8988T (cell line): ENCODE measurements at regions not wholly inside any gene's neighbourhood (a gene's known extent, or its start where the extent isn't known, plus 50 kb on each side); places are given as distances from the start of the nearest gene placed in this dataset.

ENCODE experiments used
- DNase-seq: peaks from one replicate; pipeline ENCODE4 v3.0.0; 2011

DNA sequence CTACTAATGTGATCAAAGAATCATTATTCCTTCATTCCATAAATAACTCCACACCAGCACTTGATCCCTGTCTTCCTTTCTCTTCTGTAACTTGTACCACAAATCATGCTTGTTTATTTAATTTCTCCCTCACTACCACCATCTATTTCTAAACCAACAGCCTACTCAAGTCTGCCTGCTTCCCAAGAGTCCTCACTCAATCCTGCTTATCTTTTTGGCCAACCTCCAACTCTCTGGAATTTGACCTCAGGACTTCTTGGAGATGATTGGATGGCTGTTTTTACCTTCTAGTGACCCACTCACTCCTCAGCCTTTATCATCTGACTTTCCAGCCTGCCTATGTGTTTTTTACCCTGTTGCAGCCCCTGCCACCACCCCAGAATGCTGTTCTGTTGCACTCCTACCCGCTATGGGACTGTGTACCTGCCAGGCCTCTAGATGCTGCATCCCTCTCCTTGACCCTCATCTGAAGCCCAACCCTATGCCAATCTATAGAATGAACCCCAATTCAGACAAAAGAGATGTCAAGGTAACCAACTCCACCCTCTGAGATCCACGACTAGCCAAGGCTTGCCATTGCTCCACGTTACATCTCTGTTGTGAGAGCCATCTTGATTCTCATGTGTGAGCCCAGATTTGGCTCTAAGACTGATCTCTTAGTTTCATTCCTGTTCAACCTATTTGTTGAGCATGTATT is 150.2 kb upstream of the PLEKHG7 start:
- no peak for DNase-seq

DNA sequence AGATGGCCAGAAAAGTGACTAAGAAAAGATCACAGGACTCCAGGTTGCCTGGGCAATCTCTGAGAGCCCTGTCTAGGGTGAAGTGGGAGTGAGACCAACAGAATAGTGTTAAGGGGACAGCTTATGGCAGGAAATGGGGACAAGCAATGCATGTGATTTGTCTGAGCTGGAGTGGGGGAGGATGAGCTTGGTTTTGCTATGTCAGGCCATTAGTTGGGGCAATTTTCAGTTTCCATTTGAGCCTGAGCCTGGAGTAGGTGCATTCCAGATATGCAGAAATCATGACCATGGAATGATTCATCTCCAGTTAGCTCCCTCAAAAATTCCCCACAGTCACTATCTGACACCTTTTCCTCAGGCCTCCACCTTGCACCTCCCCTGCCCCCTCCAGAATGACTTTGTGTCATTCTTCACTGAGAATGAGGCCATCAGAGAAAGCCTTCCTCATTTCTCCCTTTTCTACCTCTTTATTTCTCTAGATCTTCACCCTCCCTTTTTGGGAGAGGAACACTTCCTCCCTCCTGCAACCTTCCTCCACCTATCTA is 150.9 kb upstream of the PLEKHG7 start:
- DNase-seq: no peak

DNA sequence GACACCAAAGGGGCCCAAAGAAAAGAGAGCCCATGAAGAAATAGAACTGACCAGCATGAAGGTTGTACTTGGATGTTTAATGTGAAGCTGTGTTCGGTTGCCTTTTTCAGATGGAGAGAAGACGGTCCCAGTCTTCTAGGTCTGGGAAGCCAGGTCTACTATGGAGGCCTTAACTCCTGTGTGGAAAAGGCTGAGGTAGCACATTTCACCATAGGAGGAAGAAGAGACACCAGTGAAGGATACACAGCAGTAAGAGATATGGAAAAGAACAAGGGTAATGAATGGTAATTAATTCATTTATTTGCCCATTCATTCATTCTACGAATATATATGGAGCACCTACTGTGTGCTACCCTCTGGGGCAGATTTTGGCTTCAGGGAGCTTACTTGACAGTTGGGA is 151.6 kb upstream of the PLEKHG7 start:
- no peak for DNase-seq

DNA sequence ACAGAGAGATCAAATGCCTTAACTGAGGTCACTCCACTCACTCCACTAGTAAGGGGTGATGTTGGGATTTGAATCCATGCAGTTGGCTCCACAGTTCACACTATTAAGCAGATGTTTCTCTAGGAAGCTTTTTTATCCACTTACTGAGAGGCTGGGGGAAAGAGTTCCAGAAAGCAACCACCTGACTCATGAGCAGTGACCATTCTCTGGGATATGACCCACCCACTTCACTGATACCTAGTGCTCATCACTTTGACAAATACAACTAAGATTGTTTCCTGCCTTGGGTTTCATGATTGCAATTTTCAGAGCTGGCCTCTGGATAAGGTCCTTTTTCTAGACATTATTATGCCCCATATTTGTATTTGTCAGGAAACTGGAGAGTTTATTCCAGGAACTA is 152.1 kb upstream of the PLEKHG7 start:
- DNase-seq: no peak

DNA sequence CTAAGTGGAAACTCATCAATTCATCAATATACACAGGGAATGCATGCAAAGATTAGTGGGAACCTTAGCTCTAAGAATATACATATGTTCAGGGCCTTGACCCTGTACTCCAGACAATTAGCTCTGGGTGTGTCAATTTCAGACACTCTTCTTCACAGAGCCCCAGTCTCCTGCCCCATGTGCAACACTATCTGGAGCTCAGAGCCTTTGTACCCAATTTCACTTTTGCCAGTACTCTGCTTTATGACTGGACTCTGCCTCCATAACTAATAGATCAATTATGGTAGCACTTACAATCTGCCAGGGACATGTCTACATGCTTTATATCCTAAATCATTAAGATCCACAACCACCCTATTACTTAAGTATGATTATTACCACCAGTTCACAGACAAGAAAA is 152.5 kb upstream of the PLEKHG7 start:
- no peak for DNase-seq

DNA sequence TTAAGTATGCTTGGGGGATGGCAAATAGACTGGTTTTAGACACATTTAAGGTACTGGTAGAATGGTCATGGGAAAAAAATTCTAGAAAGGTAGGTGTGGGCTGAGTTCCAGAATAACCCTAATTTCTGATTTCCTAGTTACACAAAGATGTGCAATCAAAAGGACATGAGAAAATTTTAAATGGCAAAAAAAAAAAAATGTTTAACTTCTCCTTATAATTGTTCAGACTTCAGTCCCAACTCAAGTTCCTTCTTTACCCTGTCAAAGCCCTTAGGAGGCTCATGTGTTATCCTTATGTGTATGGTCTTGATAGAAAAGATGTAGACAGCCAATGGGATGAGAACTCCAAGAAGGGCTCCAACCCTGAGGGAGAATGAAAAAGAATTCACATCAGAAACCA is 153.3 kb upstream of the PLEKHG7 start:
- DNase-seq: no peak

DNA sequence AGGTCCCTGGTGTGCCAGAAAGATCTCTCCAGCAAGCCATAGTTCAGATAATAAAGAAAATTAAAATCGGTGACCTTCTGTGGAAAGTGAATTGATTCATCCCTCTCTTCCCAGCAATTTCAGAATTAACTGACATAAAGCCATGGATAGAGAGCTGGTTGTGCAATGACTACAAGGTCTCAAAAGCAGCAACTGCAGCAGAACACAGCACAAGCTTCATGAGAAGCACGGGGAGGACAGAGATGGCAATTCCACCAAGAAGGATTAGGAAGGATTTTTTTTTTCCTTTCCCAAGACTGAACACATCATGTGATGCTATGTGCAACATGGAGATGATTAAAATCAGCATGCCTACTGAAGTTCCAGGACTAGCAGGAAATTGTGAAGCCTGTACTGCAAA is 154.9 kb upstream of the PLEKHG7 start:
- no peak for DNase-seq

DNA sequence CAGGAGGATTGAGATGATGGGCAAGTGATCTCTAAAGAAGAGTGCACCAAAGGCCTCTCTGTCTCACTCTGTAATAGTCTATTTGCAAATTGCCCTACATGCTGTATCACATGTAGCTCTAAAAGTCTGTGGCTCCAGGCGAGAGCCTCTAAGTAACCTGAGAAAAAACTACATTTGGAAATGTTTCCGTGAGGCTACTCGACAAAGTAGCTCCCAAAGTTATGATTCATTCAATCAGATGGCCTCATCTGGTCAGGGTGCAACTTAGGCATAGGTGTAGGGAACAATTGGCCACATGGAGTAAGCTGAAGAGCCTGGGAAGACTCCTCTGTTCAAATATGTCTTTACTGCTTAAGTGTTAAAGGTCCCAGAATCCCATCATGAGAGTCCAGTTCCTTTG is 155.4 kb upstream of the PLEKHG7 start:
- DNase-seq: no peak

DNA sequence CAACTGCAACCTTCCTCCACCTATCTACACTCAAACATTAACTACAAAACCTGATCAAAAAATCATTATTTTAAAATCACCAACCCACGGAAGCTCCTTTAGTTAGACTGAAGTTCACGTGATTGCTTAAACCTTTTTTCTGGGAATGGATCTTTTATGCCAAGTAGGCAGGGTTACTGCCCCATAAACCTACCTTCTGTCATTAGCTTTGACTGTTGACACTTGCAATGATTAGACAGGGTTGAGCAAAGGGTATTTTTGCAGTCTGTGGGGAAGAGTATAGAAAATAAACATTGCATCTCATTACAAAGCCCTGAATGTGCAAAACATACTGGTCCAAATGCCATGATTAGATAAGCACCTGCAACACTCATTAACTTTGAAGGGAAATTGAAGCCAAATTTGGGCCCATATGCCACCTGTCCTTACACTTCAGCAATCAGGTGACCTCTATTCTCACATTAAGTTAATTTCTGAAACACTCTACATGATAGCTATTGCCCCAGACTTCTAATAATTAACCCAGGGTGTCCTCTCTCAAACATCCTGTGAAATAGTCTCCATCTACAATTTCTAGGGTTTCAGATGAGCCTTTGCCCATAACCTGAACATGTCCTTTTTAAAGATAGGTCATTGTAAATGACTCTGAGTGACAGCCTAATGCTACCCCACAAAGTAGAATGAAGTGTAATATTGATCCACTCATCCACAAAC is 156.0 kb upstream of the PLEKHG7 start:
- DNase-seq: no peak

DNA sequence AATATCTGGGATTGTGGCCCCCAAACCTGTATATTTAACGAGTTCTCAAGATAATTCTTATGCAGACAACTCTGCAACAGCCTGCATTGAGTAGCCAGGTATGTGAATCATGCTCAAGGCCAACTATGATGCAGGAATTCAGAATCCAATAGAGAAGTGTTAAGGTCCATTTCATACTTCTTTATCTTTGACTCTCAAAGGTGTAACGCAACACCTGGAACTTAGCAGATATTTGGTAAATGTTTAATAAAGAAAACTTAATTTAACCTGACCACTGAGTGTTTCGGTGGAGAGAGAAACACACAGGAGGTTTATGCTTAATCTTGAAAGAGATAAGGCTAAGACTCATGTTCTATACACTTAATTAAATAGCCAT is 156.5 kb upstream of the PLEKHG7 start:
- DNase-seq: no peak

DNA sequence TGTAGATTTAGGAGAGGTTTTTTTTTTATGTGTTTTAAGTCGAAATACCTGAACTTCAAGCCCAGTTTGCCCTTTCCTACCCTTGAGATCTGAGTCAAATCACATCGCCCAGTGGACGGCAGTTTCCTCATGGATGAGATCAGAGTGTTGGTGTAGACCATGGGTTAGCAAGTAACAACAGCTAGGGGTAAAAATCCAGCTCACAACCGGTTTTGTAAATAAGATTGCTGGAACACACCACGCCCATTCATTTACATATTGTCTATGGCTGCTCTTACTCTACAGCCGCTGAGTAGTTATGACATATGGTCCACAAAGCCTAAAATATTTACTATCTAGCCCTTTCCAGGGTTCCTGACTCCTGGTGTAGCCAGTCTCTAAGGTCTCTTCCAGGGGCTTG is 158.5 kb upstream of the PLEKHG7 start:
- no peak for DNase-seq

DNA sequence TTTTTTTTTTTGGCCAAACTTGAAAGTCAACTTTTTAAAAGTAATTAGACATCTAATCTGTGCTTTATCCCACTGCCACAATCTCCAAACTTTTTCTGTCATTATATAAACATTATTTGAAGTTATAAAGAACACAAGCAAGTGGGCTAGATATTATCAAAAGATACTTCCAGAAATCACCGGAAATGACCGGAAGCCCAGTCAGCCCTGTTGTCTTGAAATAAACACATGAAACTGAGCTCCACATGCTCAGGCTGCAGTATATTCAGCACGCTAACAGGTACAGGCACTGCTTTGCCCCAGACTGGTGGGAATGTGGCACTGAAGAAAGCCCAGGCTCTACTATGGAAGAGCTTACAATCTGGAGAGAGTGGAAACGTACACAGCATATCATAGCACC is 158.9 kb upstream of the PLEKHG7 start:
- no peak for DNase-seq

DNA sequence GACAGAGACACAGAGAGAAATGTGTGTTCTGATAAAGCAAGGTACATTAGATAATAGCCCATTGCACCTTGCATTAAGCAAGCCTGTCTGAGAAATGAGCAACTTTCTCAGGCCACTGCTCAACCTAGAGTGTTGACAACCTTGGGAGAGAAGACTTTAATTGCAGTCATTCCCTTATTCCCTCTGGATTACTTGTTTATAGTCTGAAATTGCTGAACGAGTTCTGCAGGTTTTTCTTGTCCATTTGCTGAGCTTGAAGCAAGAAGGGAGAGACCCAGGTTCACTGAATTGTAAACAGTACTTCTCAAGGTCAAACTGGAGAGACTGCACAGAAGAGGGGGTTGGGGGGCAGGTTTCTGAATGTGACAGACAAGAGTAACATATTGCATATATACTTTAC is 159.4 kb upstream of the PLEKHG7 start:
- DNase-seq: no peak

DNA sequence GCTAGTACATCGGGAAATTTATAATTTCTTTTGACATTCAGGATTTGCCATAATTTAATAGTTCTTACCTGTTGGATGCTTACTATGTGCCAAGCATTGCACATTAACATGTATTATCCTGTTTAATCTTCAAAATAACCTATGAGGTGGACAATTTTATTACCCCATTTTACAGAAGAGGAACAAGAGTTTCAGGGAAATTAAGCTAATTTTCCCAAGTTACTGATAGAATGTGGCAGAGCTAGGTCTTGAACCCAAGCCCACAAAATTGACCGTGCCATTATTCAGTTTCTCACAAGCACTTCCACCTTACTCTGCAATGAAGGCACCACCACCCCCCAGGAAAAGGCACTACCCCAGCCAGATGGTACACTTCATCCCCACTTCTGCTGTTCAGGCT is 161.1 kb upstream of the PLEKHG7 start:
- no peak for DNase-seq

DNA sequence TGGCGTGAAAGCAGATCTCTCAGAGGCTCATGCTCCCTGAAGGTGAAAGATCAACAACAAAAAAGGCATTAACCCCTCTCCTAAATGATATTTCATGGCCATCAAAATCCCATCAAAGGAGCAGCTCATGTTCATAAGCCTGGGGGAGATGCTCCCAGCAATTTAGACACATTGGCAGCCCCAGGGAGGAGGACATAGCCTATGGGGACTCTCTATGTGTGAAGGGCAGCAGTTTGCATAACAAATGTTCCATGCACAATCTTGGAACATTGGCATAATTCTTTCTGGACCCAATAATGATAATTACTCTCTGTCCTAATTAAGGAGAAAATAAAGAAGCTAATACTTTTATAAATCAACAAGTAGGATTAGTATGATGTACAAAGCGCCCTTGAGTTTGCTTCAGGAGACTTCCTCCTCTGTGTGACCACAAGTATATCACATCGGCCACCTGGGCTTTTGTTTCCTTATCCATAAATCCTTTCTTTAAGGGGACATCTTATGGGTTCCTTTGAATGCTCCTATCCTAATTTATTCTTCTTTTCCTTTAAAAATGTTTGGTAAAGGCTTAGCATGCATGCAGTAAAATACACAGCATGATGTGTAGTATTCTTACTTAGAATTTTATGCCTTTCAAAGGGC is 161.9 kb upstream of the PLEKHG7 start:
- no peak for DNase-seq

DNA sequence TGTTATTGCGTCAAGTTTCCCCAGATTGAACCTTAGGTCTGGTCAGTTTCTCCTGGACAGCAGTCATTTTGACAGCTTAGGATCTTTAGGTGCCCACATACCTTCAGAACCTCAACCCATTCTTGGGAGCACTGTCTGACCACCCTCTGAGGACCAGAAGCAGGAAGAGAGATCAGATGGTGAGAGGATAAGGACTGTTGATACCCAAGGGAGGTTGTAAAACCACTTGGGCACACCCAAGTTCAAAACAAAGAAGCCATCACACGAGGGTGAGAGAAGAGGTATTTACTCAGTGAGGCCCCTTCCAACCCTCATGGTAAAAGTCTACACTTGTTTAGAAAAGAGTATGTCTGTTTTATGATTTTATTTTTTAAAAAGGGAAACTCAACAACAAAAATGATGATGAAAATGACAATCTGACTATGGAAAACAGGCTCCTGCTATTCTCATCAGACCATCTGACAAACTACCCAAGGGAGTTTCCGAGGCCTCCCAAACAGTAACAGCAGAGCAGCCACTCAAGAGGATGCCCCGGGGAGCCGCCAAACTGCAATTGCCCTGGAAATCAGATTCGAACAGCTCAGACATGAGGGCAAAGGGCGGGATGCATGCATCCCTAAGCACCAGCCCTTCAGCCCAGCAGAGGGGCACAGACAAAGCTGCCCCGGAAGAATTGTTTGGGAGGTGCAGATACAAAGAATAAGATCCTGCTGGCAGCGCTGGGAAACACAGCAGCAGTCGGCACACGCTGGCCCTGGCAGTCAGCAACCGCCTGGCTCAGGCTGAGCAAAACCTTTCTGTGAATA is 162.6 kb upstream of the PLEKHG7 start:
- DNase-seq: no peak

DNA sequence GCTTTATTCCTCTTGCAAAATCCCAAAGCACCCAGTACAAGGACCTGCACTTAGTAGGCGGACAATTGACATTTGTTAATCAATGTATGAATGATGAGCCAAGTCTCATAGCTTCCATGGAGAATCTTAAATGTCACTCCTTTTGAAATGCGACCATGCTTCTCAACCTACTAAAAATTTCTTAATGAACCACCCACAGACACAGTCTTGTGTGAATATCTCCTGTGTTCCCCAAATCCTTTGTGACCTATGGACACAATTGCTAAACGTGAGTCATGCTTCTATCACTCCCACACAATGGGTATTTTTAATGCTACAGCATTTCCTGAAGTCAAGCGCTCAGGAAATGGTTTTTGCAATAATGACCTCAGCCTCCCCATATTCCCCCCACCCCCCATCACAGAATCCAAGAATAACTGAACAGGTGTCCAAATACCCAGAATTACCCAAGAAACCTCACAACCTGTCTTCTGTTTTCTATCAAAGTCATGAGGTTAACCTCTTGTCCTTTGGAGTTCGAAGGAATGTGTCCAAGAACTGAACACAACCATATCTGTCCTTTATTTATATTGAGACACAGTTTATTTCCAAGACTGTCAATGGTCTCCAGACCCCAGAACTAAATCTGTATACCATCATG is 163.6 kb upstream of the PLEKHG7 start:
- no peak for DNase-seq

DNA sequence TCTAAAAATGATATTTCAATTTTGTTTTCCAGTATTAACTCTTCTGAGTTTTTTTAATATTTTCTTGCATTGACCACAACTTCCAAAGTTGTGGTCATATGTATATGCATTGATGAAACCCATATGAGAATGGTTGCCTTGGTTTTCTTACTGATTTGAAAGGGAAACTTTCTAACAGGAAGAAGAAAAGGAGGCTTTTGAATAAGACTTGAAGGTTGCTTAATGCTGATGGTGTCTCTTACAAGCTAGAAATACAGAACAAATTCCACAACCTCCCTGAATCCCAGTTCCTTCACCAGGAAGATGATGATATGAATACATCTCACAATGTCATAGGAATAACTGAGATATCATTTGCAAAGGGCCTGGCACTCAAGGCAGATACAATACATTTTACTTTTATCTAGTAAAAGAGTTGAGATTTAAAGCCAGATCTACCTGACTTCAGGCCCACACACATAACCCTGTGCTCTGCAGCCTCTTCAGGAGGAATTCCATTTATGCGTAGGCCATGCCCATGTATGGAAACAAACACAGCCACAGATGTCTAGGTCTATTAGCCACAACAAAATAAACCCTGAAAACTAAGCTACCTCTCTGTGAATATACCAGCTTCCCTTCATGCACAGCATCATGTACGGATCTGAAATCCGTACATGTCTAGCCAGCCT is 165.4 kb upstream of the PLEKHG7 start:
- DNase-seq: no peak

DNA sequence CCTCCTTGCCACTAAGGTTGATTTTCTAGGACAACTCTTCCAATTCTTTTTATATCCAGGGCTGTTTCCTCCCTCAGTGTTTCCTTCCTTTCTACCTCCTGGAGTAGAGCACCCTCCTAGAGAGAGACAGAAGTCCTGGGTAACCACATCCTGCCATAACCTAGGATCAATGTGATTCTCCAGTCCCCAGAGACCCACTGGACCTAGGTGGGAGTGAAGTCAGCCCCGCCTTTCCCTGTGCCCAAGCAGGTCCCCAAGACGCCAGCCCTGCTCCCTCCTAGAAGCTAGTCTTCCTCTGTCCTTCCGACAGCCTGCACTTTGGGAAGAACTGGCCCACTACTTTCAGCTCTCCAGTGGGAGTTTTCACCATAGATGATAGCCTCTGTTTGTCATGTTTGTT is 166.8 kb upstream of the PLEKHG7 start:
- no peak for DNase-seq

DNA sequence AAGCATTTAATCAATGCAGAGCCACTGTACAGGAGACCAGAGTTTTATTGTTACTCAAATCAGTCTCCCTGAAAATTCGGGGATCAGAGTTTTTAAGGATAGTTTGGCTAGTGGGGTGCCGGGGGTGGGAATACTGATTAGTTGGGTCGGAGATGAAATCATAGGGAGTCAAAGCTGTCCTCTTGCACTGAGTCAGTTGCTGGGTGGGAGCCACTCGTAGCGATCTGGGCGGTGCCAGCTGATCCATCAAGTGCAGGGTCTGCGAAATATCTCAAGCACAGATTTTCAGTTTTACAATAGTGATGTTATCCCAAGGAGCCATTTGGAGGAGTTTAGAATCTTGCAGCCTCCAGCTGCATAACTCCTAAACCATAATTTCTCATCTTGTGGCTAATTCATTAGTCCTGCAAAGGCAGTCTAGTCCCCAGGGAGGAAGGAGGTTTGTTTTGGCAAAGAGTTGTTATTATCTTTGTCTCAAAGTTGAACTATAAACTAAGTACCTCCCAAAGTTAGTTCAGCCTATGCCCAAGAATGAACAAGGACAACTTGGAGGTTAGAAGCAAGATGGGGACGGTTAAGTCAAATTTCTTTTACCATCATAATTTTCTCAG is 169.4 kb upstream of the PLEKHG7 start:
- DNase-seq: no peak

DNA sequence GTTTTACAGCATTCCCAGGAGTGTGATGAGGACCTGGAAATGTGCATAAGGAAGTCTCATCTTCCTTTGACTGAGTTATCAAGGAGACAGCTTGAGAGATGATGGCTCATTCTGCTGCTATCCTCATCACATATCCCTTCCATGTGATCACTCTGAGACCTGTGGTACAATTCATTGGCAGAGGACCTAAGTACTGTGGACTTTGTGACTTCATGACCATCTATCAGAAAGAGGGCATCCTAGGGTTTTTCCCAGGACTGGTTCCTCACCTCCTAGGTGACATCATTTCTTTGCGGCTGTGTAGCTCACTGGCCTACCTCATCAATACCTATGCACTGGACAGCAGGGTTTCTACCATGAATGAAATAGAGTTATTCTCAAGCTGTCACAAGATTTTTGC is 172.1 kb upstream of the PLEKHG7 start:
- DNase-seq: no peak

DNA sequence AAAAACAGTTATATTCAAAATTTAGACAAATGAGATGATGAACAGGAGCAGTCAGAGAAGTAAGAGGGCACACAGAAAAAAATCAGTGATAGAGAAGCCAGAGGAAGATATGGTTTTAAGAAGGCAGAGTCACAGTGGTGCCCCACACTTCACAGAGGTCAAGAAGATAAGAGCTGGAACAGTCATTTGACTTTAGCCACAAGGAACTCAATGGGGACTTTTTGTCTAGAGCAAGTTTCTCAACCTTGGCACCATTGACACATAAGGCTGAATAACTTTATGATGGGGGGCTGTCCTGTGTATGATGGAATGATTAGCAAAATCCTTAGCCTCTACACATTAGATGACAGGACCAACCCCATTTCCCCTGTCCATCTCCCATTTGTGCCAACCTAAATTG is 172.8 kb upstream of the PLEKHG7 start:
- no peak for DNase-seq
